ENCODE measurements at regions not wholly inside any gene's neighbourhood (a gene's known extent, or its start where the extent isn't known, plus 50 kb on each side); places are given as distances from the start of the nearest gene placed in this dataset.

GRCh38 chr9:20031836-20032235, 243.0 kb upstream of the SLC24A2 start (continued):
- no peak for TF ChIP-seq ZNF280D (tag by site-specific recombination; IDR thresholded peaks at IDR 0.05)
- TF ChIP-seq, protein P1, sequence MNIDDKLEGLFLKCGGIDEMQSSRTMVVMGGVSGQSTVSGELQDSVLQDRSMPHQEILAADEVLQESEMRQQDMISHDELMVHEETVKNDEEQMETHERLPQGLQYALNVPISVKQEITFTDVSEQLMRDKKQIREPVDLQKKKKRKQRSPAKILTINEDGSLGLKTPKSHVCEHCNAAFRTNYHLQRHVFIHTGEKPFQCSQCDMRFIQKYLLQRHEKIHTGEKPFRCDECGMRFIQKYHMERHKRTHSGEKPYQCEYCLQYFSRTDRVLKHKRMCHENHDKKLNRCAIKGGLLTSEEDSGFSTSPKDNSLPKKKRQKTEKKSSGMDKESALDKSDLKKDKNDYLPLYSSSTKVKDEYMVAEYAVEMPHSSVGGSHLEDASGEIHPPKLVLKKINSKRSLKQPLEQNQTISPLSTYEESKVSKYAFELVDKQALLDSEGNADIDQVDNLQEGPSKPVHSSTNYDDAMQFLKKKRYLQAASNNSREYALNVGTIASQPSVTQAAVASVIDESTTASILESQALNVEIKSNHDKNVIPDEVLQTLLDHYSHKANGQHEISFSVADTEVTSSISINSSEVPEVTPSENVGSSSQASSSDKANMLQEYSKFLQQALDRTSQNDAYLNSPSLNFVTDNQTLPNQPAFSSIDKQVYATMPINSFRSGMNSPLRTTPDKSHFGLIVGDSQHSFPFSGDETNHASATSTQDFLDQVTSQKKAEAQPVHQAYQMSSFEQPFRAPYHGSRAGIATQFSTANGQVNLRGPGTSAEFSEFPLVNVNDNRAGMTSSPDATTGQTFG (tag by site-specific recombination; IDR thresholded peaks at IDR 0.05; ENCODE audit: borderline replicate concordance): no peak
- no peak for TF ChIP-seq ZNF169 (tag by site-specific recombination; IDR thresholded peaks at IDR 0.05)

DNA sequence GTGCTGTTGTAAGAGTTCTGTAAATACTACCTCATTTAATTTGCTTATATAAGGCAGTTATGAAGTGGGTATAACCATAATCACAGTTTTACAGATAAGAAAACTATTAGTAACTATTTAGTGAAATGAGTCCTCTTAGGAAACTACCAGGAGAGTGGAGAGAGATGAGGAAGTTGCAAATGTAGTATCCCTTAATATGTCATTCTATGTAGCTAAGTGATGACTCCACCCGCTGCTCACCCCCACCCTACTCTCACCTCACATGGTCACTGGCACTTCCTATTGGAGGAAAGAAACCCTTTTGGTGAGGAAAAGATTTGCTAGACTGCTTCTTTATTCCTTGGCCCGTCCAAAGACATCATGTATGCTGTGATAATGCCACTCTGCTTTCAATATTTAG, 241.8 kb upstream of the SLC24A2 start:
- ChIA-PET CTCF (no interaction called here), POLR2A (no interaction called here)
- Histone ChIP-seq H3K4me1 (ENCODE audit: control insufficient read depth, insufficient read depth, low read length) (no peaks in the 10 kb centered on the region), H3K27ac (ENCODE audit: extremely low read depth, low read depth, low read length) (no peak overlapping the region), H3K9me3 (ENCODE audit: control insufficient read depth, insufficient read depth, low read depth, low read length) (no peaks in the 10 kb centered on the region), H3K4me3 (ENCODE audit: low read depth, low read length) (no peak overlapping the region), H3K36me3 (ENCODE audit: control insufficient read depth in 2 of 2, insufficient read depth in 1 of 2, low read length in 2 of 2) (no peaks in the 10 kb centered on the region)
- TF ChIP-seq KLF8 (tag by site-specific recombination; IDR thresholded peaks at IDR 0.05) (no peak), ZNF175 (tag by site-specific recombination; IDR thresholded peaks at IDR 0.05) (no peak), WT1 (tag by site-specific recombination; IDR thresholded peaks at IDR 0.05) (no peak), TCF7L2 (IDR thresholded peaks at IDR 0.05; ENCODE audit: borderline replicate concordance, low read depth, low read length) (no peak), ZNF366 (tag by site-specific recombination; conservative IDR thresholded peaks at IDR 0.05) (no peak), SALL2 (tag by site-specific recombination; IDR thresholded peaks at IDR 0.05; ENCODE audit: borderline replicate concordance) (no peak), ZXDB (tag by site-specific recombination; IDR thresholded peaks at IDR 0.05) (no peak), ZNF510 (tag by site-specific recombination; IDR thresholded peaks at IDR 0.05; ENCODE audit: insufficient replicate concordance) (no peak), ZNF549 (tag by site-specific recombination; IDR thresholded peaks at IDR 0.05) (no peak), ZBTB8A (tag by site-specific recombination; IDR thresholded peaks at IDR 0.05) (no peak), FEZF1 (tag by site-specific recombination; IDR thresholded peaks at IDR 0.05) (no peak)
- TF ChIP-seq, protein P2, sequence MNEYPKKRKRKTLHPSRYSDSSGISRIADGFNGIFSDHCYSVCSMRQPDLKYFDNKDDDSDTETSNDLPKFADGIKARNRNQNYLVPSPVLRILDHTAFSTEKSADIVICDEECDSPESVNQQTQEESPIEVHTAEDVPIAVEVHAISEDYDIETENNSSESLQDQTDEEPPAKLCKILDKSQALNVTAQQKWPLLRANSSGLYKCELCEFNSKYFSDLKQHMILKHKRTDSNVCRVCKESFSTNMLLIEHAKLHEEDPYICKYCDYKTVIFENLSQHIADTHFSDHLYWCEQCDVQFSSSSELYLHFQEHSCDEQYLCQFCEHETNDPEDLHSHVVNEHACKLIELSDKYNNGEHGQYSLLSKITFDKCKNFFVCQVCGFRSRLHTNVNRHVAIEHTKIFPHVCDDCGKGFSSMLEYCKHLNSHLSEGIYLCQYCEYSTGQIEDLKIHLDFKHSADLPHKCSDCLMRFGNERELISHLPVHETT (tag by site-specific recombination; IDR thresholded peaks at IDR 0.05): no peak

DNA sequence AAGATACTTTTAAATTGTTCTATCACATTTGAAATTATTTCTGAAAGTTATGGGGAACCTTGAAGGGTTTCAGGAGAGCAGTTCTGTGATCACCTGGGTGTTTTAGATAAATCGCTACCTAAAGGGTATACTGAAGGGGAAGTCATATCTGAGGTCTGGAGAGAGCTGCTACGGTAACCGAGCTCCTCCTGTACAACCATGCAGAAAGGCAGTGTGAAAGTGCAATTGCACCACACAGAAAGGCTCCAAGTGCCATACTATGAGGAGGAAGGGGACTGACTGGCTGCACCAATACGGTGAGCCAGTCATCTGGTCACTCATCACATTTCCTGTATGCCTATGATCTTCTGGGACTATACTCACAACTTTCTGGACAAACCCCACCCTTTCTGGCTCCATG, 241.4 kb upstream of the SLC24A2 start:
- no peaks in the 10 kb centered on the region for H3K36me3 ChIP-seq (ENCODE audit: control insufficient read depth in 2 of 2, insufficient read depth in 1 of 2, low read length in 2 of 2)
- POLR2A ChIA-PET: no interaction called here
- no peaks in the 10 kb centered on the region for H3K4me1 ChIP-seq (ENCODE audit: control insufficient read depth, insufficient read depth, low read length)
- CTCF ChIA-PET: no interaction called here
- H3K4me3 ChIP-seq (ENCODE audit: low read depth, low read length): no peak overlapping the region
- H3K27ac ChIP-seq (ENCODE audit: extremely low read depth, low read depth, low read length): no peak overlapping the region
- H3K9me3 ChIP-seq (ENCODE audit: control insufficient read depth, insufficient read depth, low read depth, low read length): no peaks in the 10 kb centered on the region
- TF ChIP-seq ZNF558 (tag by site-specific recombination; IDR thresholded peaks at IDR 0.05): no peak
- no peak for TF ChIP-seq ZNF132 (tag by site-specific recombination; IDR thresholded peaks at IDR 0.05; ENCODE audit: borderline replicate concordance)
- TF ChIP-seq ZNF544 (tag by site-specific recombination; IDR thresholded peaks at IDR 0.05): no peak
- no peak for TF ChIP-seq RBAK (tag by site-specific recombination; IDR thresholded peaks at IDR 0.05)
- no peak for TF ChIP-seq ZNF391 (tag by site-specific recombination; IDR thresholded peaks at IDR 0.05; ENCODE audit: borderline replicate concordance, low read depth)
- TF ChIP-seq ZNF140 (tag by site-specific recombination; IDR thresholded peaks at IDR 0.05): no peak
- TF ChIP-seq ZNF561 (tag by site-specific recombination; IDR thresholded peaks at IDR 0.05; ENCODE audit: borderline replicate concordance): no peak
- TF ChIP-seq ZNF701 (tag by site-specific recombination; IDR thresholded peaks at IDR 0.05): no peak
- TF ChIP-seq, protein P3, sequence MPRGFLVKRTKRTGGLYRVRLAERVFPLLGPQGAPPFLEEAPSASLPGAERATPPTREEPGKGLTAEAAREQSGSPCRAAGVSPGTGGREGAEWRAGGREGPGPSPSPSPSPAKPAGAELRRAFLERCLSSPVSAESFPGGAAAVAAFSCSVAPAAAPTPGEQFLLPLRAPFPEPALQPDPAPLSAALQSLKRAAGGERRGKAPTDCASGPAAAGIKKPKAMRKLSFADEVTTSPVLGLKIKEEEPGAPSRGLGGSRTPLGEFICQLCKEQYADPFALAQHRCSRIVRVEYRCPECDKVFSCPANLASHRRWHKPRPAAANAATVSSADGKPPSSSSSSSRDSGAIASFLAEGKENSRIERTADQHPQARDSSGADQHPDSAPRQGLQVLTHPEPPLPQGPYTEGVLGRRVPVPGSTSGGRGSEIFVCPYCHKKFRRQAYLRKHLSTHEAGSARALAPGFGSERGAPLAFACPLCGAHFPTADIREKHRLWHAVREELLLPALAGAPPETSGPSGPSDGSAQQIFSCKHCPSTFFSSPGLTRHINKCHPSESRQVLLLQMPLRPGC (tag by site-specific recombination; IDR thresholded peaks at IDR 0.05): no peak
- TF ChIP-seq BCL11A (tag by site-specific recombination; IDR thresholded peaks at IDR 0.05; ENCODE audit: low read depth): no peak
- no peak for TF ChIP-seq ZNF658 (tag by site-specific recombination; IDR thresholded peaks at IDR 0.05)

Measured in HEK293 (cell line).